Ishikawa (cell line): ENCODE measurements at regions not wholly inside any gene's neighbourhood (a gene's known extent, or its start where the extent isn't known, plus 50 kb on each side); places are given as distances from the start of the nearest gene placed in this dataset.

Experiments
- CEBPB ChIP-seq: IDR thresholded peaks from 2 replicates; pipeline ENCODE4 v1.6.1; 2012
- YY1 ChIP-seq: IDR thresholded peaks from 2 replicates; pipeline ENCODE4 v1.6.1; 2012; ENCODE audit warnings: low read depth

DNA sequence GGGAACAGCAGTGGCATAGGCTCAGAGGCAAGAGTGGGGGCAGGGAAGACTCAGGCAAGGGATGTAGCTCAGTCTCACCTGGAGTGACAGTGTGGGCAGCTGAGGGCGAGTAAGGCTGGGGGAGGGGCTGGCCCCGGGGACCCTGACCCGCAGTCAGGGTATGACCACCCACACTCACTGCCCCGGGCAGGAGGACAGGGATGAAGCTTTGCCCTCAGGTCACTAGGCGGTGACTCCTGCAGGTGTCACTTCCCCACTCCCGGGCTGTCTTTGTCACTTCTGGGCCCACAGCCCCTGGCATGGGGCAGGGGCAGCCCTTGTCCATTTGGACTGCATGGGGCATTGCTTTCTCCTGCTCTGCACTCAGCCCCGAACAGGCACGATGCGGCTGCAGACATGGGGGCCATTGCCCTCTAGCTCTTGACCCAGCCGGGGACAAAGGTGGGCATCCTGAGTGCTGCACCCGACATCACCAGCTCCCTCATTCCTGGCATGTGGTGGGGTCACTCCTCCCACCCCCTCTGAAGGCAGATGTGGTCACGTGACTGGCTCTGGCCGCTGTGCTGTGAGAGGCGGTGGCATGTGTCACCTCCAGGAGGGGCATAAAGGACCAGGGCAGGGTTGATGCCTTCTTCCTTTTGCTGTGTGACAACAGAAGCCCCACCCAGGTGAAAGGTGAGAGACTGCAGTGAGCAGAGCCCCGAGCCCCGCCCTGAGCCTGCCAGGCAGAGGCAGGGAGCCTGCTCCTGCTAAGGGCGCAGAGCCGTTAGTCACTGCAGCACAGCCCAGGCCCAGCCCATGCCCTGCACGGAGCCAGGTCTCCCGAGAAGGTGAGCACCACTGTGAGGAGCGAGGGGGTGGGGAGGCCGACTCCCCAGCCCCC is 66.0 kb downstream of the MATN1 start:
- no peak for TF ChIP-seq YY1
- TF ChIP-seq CEBPB = no peak
